Pancreas (tissue), 10 donors: ENCODE measurements at regions not wholly inside any gene's neighbourhood (a gene's known extent, or its start where the extent isn't known, plus 50 kb on each side); places are given as distances from the start of the nearest gene placed in this dataset.

Experiments
- ATAC-seq, 4 donors: fragments of 200-7000 bp; cut with Tn5 transposase; one replicate each; pipeline versions ENCODE4 v1.8.0 to v1.9.1; 2020; ENCODE audit warnings: mild to moderate bottlenecking in 4 of 4, moderate library complexity in 4 of 4
- DNase-seq, 6 donors: peaks; one replicate each; pipeline ENCODE4 v3.0.0-alpha.2; 2020
- FAIRE-seq: peaks from 2 replicates; lab custom pipeline; 2012; peaks lifted over from hg19 to GRCh38; lab: Jason Lieb, UNC
- H3K27ac ChIP-seq, 4 donors: fragments of 200-600 bp; sonication (generic); 1 replicate in 3 of 4; 2 replicates in 1 of 4; pipeline versions ENCODE4 v1.5.0 to v1.8.0; 2020
- H3K27me3 ChIP-seq, 4 donors: fragments of 200-600 bp; one replicate each; pipeline ENCODE4 v1.8.0; 2021
- H3K36me3 ChIP-seq, 3 donors: fragments of 200-600 bp; sonication (generic) in 1 of 3; one replicate each; pipeline versions ENCODE4 v1.5.0 to v1.8.0; 2020 to 2021
- H3K4me1 ChIP-seq, 3 donors: fragments of 200-600 bp; one replicate each; pipeline ENCODE4 v1.8.0; 2021
- H3K4me3 ChIP-seq, 4 donors: fragments of 200-600 bp; sonication (generic) in 2 of 4; one replicate each; pipeline versions ENCODE4 v1.5.0 to v1.8.0; 2020 to 2021
- H3K9me3 ChIP-seq, 4 donors: fragments of 200-600 bp; one replicate each; pipeline ENCODE4 v1.8.0; 2021
- WGBS, 2 donors: extraction: QIAGEN DNeasy Blood & Tissue Kit; methylation state at CpG; one replicate each; pipeline ENCODE4 v1.1.7; 2013; 5-methylcytosine and 5-hydroxymethylcytosine counted together
- intact Hi-C, 3 donors: fragments of 100-400 bp; cut with DNase I; formaldehyde crosslinking; loops; one replicate each; pipeline versions ENCODE4 v1.11.1 to v1.14.2; 2022
- TF ChIP-seq, protein P1 (sequence below), 4 donors: fragments of 200-600 bp; sonication (generic) in 3 of 4; IDR thresholded peaks; one replicate each; pipeline versions ENCODE4 v1.5.0 to v1.8.0; 2021; ENCODE audit warnings: antibody characterized with exemption in 4 of 4
- donor health status: healthy with polysubstance abuse.
- donor health status: DM: no; HTN: no; CAD: no; lungs with moderate emphysema.
- donor health status: DM: no; HTN: no; CAD: no.
- donor health status: control.
- donor health status: control.
- donor health status: Bipolar disorder and iron deficiency.
- donor health status: DM: yes; HTN: yes; CAD: no.
- donor health status: DM: no; HTN: no; CAD: no.
- donor health status: DM: no; HTN: no; CAD: no.
- donor health status: DM: yes; HTN: yes; CAD: no.

GRCh38 chr3:102747611-102748010 is 312.8 kb downstream of the ZPLD1 start:
- DNase-seq (no peak), ATAC-seq (no peak), FAIRE-seq (no peak)
- Histone ChIP-seq H3K27ac (no peak overlapping the region), H3K9me3 (no peaks in the 10 kb centered on the region), H3K36me3 (no peaks in the 10 kb centered on the region), H3K4me1 (no peaks in the 10 kb centered on the region), H3K27me3 (no peaks in the 10 kb centered on the region), H3K4me3 (no peak overlapping the region)
- TF ChIP-seq, protein P1, sequence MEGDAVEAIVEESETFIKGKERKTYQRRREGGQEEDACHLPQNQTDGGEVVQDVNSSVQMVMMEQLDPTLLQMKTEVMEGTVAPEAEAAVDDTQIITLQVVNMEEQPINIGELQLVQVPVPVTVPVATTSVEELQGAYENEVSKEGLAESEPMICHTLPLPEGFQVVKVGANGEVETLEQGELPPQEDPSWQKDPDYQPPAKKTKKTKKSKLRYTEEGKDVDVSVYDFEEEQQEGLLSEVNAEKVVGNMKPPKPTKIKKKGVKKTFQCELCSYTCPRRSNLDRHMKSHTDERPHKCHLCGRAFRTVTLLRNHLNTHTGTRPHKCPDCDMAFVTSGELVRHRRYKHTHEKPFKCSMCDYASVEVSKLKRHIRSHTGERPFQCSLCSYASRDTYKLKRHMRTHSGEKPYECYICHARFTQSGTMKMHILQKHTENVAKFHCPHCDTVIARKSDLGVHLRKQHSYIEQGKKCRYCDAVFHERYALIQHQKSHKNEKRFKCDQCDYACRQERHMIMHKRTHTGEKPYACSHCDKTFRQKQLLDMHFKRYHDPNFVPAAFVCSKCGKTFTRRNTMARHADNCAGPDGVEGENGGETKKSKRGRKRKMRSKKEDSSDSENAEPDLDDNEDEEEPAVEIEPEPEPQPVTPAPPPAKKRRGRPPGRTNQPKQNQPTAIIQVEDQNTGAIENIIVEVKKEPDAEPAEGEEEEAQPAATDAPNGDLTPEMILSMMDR (IDR thresholded peaks at IDR 0.05): no peak
- WGBS, 2 donors: 44 to 47% methylated on average over 4 of the region's 4 CpGs
- intact Hi-C loops: no loop called here

DNA sequence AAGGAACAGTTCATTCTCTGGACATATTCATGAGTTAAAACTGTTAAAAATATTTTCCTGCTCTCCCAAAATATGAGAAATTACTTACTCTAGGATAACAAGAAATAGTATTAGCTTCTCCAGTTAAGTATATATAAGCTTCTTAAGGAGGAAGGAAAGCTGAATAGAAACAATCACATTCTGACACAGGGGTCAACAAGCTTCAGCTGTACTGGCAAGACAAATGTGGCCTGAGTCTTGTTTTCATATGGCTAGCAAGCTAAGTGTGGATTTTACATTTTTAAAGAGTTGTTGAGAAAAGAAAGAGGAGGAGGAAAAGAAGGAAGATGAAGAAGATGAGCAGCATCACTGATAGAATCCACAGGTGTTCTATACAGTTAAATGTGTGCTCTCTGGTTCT is 313.8 kb downstream of the ZPLD1 start:
- H3K4me1 ChIP-seq: no peaks in the 10 kb centered on the region
- intact Hi-C loops: no loop called here

DNA sequence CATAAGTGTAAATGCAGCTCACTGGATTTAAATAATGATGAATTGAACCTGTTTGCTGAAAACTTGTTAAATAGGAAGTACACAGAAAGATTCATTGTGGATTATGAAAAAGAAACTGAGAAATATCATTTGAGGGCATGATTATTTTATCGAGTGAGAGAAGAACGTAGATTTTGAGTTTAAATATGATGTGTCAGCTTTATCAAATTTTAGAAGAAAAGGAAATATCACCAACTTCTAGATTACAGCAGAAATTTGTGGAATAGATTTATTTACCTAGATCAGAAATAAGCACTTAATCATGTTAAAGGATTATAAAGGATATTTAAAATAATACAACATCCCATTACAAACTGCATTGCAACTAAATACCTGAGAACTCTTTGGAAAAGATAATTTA is 315.5 kb downstream of the ZPLD1 start:
- FAIRE-seq (no peak), ATAC-seq (no peak), DNase-seq (no peak)
- 76 to 81% methylated on average over 2 of the region's 2 CpGs for WGBS, 2 donors
- Histone ChIP-seq H3K27ac (no peak overlapping the region), H3K27me3 (no peaks in the 10 kb centered on the region), H3K4me3 (no peak overlapping the region), H3K36me3 (no peaks in the 10 kb centered on the region), H3K9me3 (no peaks in the 10 kb centered on the region), H3K4me1 (no peaks in the 10 kb centered on the region)
- intact Hi-C loops: no loop called here
- TF ChIP-seq, protein P1 (IDR thresholded peaks at IDR 0.05): no peak

More for the DNA sequence above, 313.8 kb downstream of the ZPLD1 start:
- no peaks in the 10 kb centered on the region for H3K36me3 ChIP-seq
- FAIRE-seq (no peak), DNase-seq (no peak), ATAC-seq (no peak)
- no peak overlapping the region for H3K4me3 ChIP-seq
- no peaks in the 10 kb centered on the region for H3K27me3 ChIP-seq
- TF ChIP-seq, protein P1 (IDR thresholded peaks at IDR 0.05): no peak
- no peaks in the 10 kb centered on the region for H3K9me3 ChIP-seq
- H3K27ac ChIP-seq: no peak overlapping the region

GRCh38 chr3:102753901-102754300 is 319.1 kb downstream of the ZPLD1 start:
- Histone ChIP-seq H3K4me1 (no peaks in the 10 kb centered on the region), H3K27ac (no peak overlapping the region), H3K4me3 (no peak overlapping the region), H3K9me3 (no peaks in the 10 kb centered on the region), H3K27me3 (no peaks in the 10 kb centered on the region), H3K36me3 (no peaks in the 10 kb centered on the region)
- TF ChIP-seq, protein P1 (IDR thresholded peaks at IDR 0.05): no peak
- no peak for DNase-seq
- FAIRE-seq: no peak
- ATAC-seq: no peak
- intact Hi-C loops: no loop called here

DNA sequence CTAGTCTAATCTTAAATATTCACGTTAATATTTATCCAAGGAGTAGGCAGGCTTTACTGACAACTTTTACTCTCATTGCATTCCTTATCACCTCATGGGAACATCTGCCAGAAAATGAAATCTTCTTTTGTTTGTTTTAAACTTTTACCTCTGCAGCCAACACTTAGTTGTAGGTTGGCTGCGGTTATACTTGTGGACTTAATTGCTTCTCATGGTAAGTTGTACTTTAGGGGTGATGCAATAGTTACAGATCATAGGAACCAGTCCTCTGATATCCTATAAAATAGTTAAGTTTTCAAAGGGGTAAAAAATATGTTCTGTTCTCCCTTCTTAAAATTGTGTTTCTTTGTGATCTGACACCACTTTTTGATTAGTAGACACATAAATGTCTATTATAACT is 321.9 kb downstream of the ZPLD1 start:
- no peaks in the 10 kb centered on the region for H3K9me3 ChIP-seq
- FAIRE-seq (no peak), ATAC-seq (no peak), DNase-seq (no peak)
- TF ChIP-seq, protein P1 (IDR thresholded peaks at IDR 0.05): no peak
- no peak overlapping the region for H3K27ac ChIP-seq
- 17 to 23% methylated on average over 2 of the region's 2 CpGs for WGBS, 2 donors
- H3K27me3 ChIP-seq: no peaks in the 10 kb centered on the region
- H3K36me3 ChIP-seq: no peaks in the 10 kb centered on the region
- no peaks in the 10 kb centered on the region for H3K4me1 ChIP-seq
- H3K4me3 ChIP-seq: no peak overlapping the region
- intact Hi-C loops: no loop called here
